AG04449 (cell line): ENCODE measurements at regions not wholly inside any gene's neighbourhood (a gene's known extent, or its start where the extent isn't known, plus 50 kb on each side); places are given as distances from the start of the nearest gene placed in this dataset.

ENCODE experiments used
- CTCF ChIA-PET: fragments of 350-600 bp; formaldehyde crosslinking; extraction: SDS; loops from one replicate; lab custom pipeline; 2021; ENCODE audit warnings: antibody characterized with exemption; lab: Yijun Ruan, JAX
- POLR2A ChIA-PET: fragments of 400-600, 350-600 bp; formaldehyde crosslinking; extraction: SDS; loops from one replicate; lab custom pipeline; 2020; ENCODE audit warnings: antibody characterized with exemption, inconsistent platforms; lab: Yijun Ruan, JAX
- DNase-seq: peaks from one replicate; pipeline ENCODE4 v3.0.0-alpha.2; 2010; ENCODE audit warnings: low read depth, low spot score
- H3K4me3 ChIP-seq: 2 replicates; pipeline ENCODE4 v1.5.1; 2011; ENCODE audit warnings: low read depth, mild to moderate bottlenecking, control low read depth, low read length
- CTCF ChIP-seq: IDR thresholded peaks from one replicate; pipeline ENCODE4 v1.5.1; 2011; ENCODE audit warnings: mild to moderate bottlenecking, moderate library complexity, low read length, control low read depth, inconsistent platforms; ENCODE audit not compliant: insufficient read depth; ENCODE audit errors: missing control alignments

DNA sequence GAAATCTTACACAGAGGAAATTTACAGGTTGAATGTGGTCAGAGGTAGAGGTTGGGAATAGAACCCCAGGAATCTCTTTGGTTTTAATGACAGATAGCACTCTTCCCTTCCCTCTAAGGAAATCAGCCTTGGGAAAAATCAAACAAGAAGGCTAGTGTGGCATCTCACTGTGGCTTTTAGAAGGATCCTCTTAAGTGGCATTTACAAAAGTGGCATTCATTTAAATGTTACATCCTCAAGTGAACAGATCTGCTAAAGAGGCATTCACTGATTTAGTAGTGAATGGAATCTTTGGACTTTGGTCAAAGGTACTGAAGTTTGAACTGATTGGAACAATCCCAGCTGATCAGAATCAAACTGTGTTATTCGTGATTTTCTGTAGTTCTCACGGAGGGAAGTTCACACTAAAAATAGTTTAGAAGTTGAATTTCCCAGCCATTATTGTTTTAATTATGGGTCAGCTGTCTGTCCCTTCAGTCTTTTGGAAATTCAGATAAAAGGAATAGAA lies 136.5 kb upstream of the FN1 start:
- CTCF ChIA-PET, result interaction anchor here (0.7 kb wide), 1 partner anchor 23 kb away, joined by 3 read pairs; no protein-coding TSS in a partner anchor
- TF ChIP-seq CTCF, result no peak
- POLR2A ChIA-PET, result no interaction called here
- no peak for DNase-seq
- no peak overlapping the region for H3K4me3 ChIP-seq

DNA sequence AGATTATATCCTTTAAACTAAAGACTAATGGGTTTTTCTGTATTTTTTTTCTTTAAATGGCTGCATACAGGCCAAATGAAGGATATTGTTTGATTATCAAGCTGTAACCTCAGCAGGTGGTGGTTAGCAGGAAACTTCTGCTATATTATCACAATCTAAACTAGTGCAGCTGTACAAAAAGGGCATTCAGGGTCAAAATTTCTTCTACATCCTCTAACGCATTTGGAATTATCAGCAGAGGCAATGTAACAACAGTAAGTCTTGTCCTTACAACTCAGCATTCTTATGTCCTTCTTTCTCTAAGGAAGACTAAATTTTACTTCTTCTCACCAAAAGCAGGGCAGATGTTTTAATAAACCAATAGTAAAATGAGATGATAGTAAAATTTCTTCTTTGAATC lies 135.8 kb upstream of the FN1 start:
- DNase-seq, result no peak
- ChIA-PET POLR2A (no interaction called here), CTCF (no interaction called here)
- H3K4me3 ChIP-seq, result no peak overlapping the region
- TF ChIP-seq CTCF, result no peak

- ChIA-PET CTCF (interaction anchor here (1.6 kb wide), 1 partner anchor 13 kb away, joined by 4 read pairs; no protein-coding TSS in a partner anchor), POLR2A (interaction anchor here (0.6 kb wide), 1 partner anchor 126 kb away, joined by 3 read pairs; no protein-coding TSS in a partner anchor)
- DNase-seq, result no peak
- no peak for TF ChIP-seq CTCF
- H3K4me3 ChIP-seq, result no peak overlapping the region
Measured at GRCh38 chr2:215567504-215567903, 131.6 kb upstream of the FN1 start.

DNA sequence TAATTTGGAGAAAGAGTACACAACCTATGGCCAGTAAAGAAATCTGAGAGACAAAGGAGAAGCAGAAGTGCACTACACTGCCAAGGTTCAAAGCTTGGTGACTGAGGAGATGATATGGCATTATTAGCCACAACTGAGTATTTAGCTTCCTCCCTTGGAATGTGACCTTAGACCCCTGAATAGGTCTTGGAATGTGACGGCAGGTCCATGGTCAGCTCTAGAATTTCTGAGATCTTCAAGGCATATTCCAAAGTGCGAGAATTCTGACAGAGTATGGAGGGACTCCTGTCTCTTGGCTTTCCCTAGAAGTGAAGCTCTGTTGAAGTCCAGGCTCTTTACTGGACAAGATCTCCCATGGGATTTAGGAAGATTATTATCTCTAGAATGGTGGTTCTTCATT lies 130.0 kb upstream of the FN1 start:
- TF ChIP-seq CTCF, result no peak
- H3K4me3 ChIP-seq, result no peak overlapping the region
- DNase-seq, result no peak
- ChIA-PET POLR2A (no interaction called here), CTCF (interaction anchor here (0.9 to 1.6 kb wide), 3 partner anchors 11 to 263 kb away, joined by 3 to 4 read pairs (median 3); no protein-coding TSS in a partner anchor)

DNA sequence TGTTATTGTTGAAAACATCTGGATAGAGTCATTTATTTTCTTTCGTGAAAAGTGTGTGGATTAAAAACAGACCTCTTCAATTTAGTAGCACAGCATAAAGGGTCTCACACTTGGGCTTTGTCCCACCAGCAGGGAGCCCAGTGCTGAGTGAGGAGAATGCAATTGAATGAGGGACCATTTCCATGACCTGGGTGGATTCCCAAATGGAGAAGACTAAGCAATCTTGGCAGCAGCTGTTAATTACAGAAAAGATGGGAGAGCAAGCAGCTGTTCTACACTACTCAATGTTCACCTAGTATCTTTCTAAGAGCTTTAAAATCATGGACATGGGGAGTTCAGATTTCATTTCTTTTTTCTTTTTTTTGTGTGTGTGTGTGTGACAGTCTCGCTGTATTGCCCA lies 121.8 kb upstream of the FN1 start:
- ChIA-PET CTCF (no interaction called here), POLR2A (no interaction called here)
- TF ChIP-seq CTCF, result no peak
- H3K4me3 ChIP-seq, result no peak overlapping the region
- no peak for DNase-seq

DNA sequence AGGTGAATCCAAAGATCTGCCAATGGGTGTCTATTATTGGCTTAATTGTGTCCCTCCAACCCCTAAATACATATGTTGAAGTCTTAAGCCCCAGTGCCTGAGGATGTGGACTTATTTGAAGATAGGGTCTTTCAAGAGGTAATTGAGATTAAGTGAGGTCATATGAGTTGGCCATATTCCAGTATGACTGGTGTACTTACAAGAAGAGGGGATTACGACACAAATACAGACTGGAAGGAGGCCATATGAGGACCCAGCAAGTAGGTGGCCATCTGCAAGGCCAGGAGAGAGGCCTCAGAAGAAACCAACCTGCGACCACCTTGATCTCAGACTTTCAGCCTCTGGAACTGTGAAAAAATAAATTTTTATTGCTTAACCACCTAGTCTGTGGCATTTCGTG lies 121.1 kb upstream of the FN1 start:
- ChIA-PET POLR2A (no interaction called here), CTCF (no interaction called here)
- no peak for TF ChIP-seq CTCF
- DNase-seq, result no peak
- no peak overlapping the region for H3K4me3 ChIP-seq
